Bronchial epithelial cell (primary cell): ENCODE measurements at regions not wholly inside any gene's neighbourhood (a gene's known extent, or its start where the extent isn't known, plus 50 kb on each side); places are given as distances from the start of the nearest gene placed in this dataset.

Experiments
- DNase-seq: peaks from one replicate; pipeline ENCODE4 v3.0.0-alpha.2; 2010; ENCODE audit warnings: low read depth
- FAIRE-seq: peaks from 2 replicates; lab custom pipeline; 2011; peaks lifted over from hg19 to GRCh38; lab: Jason Lieb, UNC
- H3K27me3 ChIP-seq: 2 replicates; pipeline ENCODE4 v1.5.1; 2011; ENCODE audit warnings: low read length; ENCODE audit not compliant: control insufficient read depth, insufficient read depth
- H3K36me3 ChIP-seq: 2 replicates; pipeline ENCODE4 v1.5.1; 2011; ENCODE audit warnings: low read length; ENCODE audit not compliant: control insufficient read depth, insufficient read depth
- H3K4me3 ChIP-seq: 2 replicates; pipeline ENCODE4 v1.5.1; 2011; ENCODE audit warnings: mild to moderate bottlenecking, low read depth, low read length, control low read depth
- CTCF ChIP-seq: IDR thresholded peaks from 2 replicates; pipeline ENCODE4 v1.5.1; 2011; ENCODE audit warnings: mild to moderate bottlenecking, moderate library complexity, low read length, control low read depth, inconsistent platforms; ENCODE audit not compliant: insufficient read depth, severe bottlenecking

- Histone ChIP-seq H3K4me3 (no peak overlapping the region), H3K36me3 (no peaks in the 10 kb centered on the region), H3K27me3 (no peaks in the 10 kb centered on the region)
- TF ChIP-seq CTCF, result no peak
- DNase-seq (no peak), FAIRE-seq (no peak)
Measured at GRCh38 chr18:34501553-34501952, 208.5 kb upstream of the DTNA start.

GRCh38 chr18:34506198-34506597 lies 203.9 kb upstream of the DTNA start:
- no peaks in the 10 kb centered on the region for H3K27me3 ChIP-seq
- DNase-seq (no peak), FAIRE-seq (no peak)
- no peak overlapping the region for H3K4me3 ChIP-seq
- H3K36me3 ChIP-seq, result no peaks in the 10 kb centered on the region
- no peak for TF ChIP-seq CTCF

- TF ChIP-seq CTCF, result no peak
- no peak overlapping the region for H3K4me3 ChIP-seq
- H3K27me3 ChIP-seq, result no peaks in the 10 kb centered on the region
- H3K36me3 ChIP-seq, result no peaks in the 10 kb centered on the region
- DNase-seq (no peak), FAIRE-seq (no peak)
Measured at GRCh38 chr18:34509163-34509562, 200.9 kb upstream of the DTNA start.

- no peak overlapping the region for H3K4me3 ChIP-seq
- no peaks in the 10 kb centered on the region for H3K27me3 ChIP-seq
- no peaks in the 10 kb centered on the region for H3K36me3 ChIP-seq
- DNase-seq (no peak), FAIRE-seq (no peak)
- TF ChIP-seq CTCF, result no peak
Measured at GRCh38 chr18:34509879-34510586, 200.1 kb upstream of the DTNA start.

GRCh38 chr18:34510926-34511325 lies 199.2 kb upstream of the DTNA start:
- no peak for TF ChIP-seq CTCF
- H3K4me3 ChIP-seq, result no peak overlapping the region
- FAIRE-seq, result no peak
- H3K27me3 ChIP-seq, result no peaks in the 10 kb centered on the region
- DNase-seq, result no peak
- H3K36me3 ChIP-seq, result no peaks in the 10 kb centered on the region

- no peak overlapping the region for H3K4me3 ChIP-seq
- no peak for TF ChIP-seq CTCF
- DNase-seq (no peak), FAIRE-seq (no peak)
- H3K27me3 ChIP-seq, result no peaks in the 10 kb centered on the region
- no peaks in the 10 kb centered on the region for H3K36me3 ChIP-seq
Measured at GRCh38 chr18:34511435-34511834, 198.7 kb upstream of the DTNA start.
